Omental fat pad (tissue), 3 donors: ENCODE measurements at regions not wholly inside any gene's neighbourhood (a gene's known extent, or its start where the extent isn't known, plus 50 kb on each side); places are given as distances from the start of the nearest gene placed in this dataset.

Experiments
- ATAC-seq: fragments of 150-250 bp; one replicate; pipeline ENCODE4 v1.9.1; 2016; ENCODE audit warnings: mild to moderate bottlenecking, moderate library complexity; ENCODE audit not compliant: low FRiP score
- DNase-seq: peaks from one replicate; pipeline ENCODE4 v3.0.0-alpha.2; 2019; ENCODE audit warnings: low spot score
- TF ChIP-seq, protein P1 (sequence below), 3 donors: fragments of 450-650 bp; IDR thresholded peaks; one replicate each; pipeline ENCODE4 v1.5.1; 2016 to 2017; ENCODE audit warnings: antibody characterized with exemption in 3 of 3, mild to moderate bottlenecking in 3 of 3, moderate library complexity in 2 of 3

DNA sequence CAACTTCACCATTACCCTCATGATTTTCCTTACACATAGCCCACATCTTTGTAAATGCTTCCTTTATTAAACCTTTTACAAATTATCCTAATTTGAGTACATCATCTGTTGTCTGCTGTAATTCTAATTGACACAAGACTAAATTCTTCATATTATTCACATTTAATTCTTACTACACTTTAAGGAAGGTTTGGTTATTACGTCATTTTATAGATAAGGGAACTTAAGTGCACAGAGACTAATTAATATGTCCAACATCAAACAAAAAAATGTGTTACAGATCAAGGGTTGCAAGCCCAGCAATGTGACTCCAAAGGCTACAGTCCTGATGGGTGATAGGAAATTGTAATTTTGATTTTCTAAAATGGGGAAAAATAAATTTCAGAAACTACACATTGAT, 289.1 kb upstream of the ZNF385D start:
- TF ChIP-seq, protein P1, sequence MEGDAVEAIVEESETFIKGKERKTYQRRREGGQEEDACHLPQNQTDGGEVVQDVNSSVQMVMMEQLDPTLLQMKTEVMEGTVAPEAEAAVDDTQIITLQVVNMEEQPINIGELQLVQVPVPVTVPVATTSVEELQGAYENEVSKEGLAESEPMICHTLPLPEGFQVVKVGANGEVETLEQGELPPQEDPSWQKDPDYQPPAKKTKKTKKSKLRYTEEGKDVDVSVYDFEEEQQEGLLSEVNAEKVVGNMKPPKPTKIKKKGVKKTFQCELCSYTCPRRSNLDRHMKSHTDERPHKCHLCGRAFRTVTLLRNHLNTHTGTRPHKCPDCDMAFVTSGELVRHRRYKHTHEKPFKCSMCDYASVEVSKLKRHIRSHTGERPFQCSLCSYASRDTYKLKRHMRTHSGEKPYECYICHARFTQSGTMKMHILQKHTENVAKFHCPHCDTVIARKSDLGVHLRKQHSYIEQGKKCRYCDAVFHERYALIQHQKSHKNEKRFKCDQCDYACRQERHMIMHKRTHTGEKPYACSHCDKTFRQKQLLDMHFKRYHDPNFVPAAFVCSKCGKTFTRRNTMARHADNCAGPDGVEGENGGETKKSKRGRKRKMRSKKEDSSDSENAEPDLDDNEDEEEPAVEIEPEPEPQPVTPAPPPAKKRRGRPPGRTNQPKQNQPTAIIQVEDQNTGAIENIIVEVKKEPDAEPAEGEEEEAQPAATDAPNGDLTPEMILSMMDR (IDR thresholded peaks at IDR 0.05) = no peak
- DNase-seq (no peak), ATAC-seq (no peak)

- TF ChIP-seq, protein P1 (IDR thresholded peaks at IDR 0.05) = no peak
- ATAC-seq (no peak), DNase-seq (no peak)
Observed at GRCh38 chr3:22045882-22046281, 294.9 kb upstream of the ZNF385D start.

DNA sequence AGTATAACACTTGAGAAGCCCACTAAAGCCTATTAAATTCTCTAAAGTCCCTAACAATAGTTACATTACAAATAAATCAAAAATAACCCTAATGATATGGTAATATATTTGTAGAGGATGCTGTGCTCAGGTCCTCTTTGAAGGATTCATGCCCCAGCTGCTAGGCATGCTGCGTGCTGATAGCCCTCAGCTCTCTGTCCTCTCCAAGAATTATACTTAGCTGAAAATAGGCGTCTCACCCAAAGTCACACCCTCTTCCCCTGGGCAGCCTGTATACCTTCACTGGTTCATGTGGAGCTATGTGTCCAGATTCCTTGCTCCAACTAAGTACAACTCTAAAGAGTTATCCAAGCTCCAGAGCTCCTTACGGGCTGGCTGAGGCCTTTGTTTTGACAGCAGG, 312.5 kb upstream of the ZNF385D start:
- no peak for ATAC-seq
- TF ChIP-seq, protein P1 (IDR thresholded peaks at IDR 0.05) = no peak
- no peak for DNase-seq

- TF ChIP-seq, protein P1 (IDR thresholded peaks at IDR 0.05) = no peak
Observed at GRCh38 chr3:22068619-22069018, 317.6 kb upstream of the ZNF385D start.

GRCh38 chr3:22088204-22088603, 337.2 kb upstream of the ZNF385D start:
- ATAC-seq (no peak), DNase-seq (no peak)
- TF ChIP-seq, protein P1 (IDR thresholded peaks at IDR 0.05) = no peak

More at GRCh38 chr3:22068619-22069018, 317.6 kb upstream of the ZNF385D start:
- DNase-seq (no peak), ATAC-seq (no peak)

DNA sequence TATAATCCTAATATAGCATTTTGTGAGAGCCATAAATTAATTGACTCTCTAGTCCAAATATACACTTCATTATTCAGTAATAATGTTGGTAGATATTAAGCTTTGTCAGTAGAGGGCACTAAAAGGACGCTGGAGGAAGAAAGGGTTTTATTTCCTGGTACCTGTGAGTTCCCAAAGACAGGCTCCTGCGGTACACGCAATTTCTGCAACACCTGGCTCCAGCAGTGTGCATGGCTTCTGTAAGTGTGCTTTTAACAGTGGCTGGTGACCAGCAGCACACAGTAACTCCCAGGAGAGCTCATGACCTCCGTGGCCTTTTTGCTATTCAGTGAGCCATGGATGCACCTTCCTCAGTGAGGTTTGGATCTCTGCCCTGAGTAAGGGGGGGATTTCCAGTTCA, 338.3 kb upstream of the ZNF385D start:
- TF ChIP-seq, protein P1 (IDR thresholded peaks at IDR 0.05) = no peak
- ATAC-seq = no peak
- no peak for DNase-seq

GRCh38 chr3:22091329-22091728, 340.3 kb upstream of the ZNF385D start:
- TF ChIP-seq, protein P1 (IDR thresholded peaks at IDR 0.05) = no peak
- DNase-seq = no peak
- ATAC-seq = no peak
